ENCODE measurements at regions not wholly inside any gene's neighbourhood (a gene's known extent, or its start where the extent isn't known, plus 50 kb on each side); places are given as distances from the start of the nearest gene placed in this dataset.

DNA sequence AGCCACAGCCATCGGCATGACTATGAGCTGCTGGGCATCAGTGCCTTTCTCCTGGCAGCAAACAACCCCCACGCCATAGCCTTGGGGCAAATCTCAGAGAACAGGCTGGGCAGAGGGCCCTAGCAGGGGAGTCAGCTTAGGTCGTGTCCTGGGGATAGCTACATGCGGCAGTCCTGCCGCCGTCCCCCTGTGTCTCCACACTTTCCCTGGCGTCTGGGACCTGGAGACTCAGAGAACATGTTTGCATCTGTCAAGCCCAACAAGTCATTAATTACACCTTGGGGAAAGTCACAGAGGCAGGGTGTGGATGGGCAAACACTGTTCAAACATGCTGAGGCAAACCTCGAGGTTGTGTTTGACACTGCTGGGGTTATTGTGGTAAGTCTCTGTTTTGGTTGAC is 123.6 kb downstream of the C5orf15 start:
- 87% methylated on average over 8 of the region's 8 CpGs; no CpG with 5 or more reads in 1 of the 2 experiments for WGBS, 2 experiments (ENCODE audit: extremely low coverage in 1 of 2, insufficient coverage in 1 of 2, insufficient read length in 1 of 2, insufficient replicate concordance in 2 of 2, low coverage in 1 of 2, low lambda C conversion rate in 2 of 2, missing lambda C conversion rate in 1 of 2)
- no peaks in the 10 kb centered on the region for H3K4me1 ChIP-seq (replicated peaks in 1 of 4; ENCODE audit: control insufficient read depth in 3 of 4, insufficient read depth in 4 of 4, low read length in 3 of 4)
- H3K18ac ChIP-seq (ENCODE audit: extremely low read depth, low read length): no peak overlapping the region
- no peaks in the 10 kb centered on the region for H3K36me3 ChIP-seq (ENCODE audit: control insufficient read depth in 2 of 4, insufficient read depth in 4 of 4, low read length in 3 of 4)
- H3K9ac ChIP-seq (replicated peaks in 1 of 4; ENCODE audit: extremely low read depth in 1 of 4, low read depth in 3 of 4, low read length in 3 of 4): no peak overlapping the region
- H4K91ac ChIP-seq (replicated peaks; ENCODE audit: insufficient read length, low read length): no peak overlapping the region
- POLR2A ChIA-PET (ENCODE audit: partially characterized antibody): no interaction called here
- no peaks in the 10 kb centered on the region for H4K20me1 ChIP-seq (replicated peaks in 1 of 2; ENCODE audit: control insufficient read depth in 1 of 2, insufficient read depth in 2 of 2, low read length in 2 of 2)
- H4K8ac ChIP-seq (ENCODE audit: extremely low read depth, insufficient read depth, low read length): no peak overlapping the region
- FAIRE-seq (no peak), DNase-seq (ENCODE audit: low read depth in 1 of 2, low spot score in 2 of 2) (no peak)
- no peak overlapping the region for H2BK120ac ChIP-seq (replicated peaks; ENCODE audit: low read depth, low read length)
- no peak overlapping the region for H4K5ac ChIP-seq (ENCODE audit: insufficient read length, low read depth, low read length)
- H2BK12ac ChIP-seq (ENCODE audit: low read depth, low read length): no peak overlapping the region
- no peak overlapping the region for H2AFZ ChIP-seq (ENCODE audit: low read length)
- no peak overlapping the region for H2AK5ac ChIP-seq (ENCODE audit: low read depth, low read length)
- no peak overlapping the region for H3K23ac ChIP-seq (ENCODE audit: insufficient read length)
- CTCF ChIA-PET (ENCODE audit: partially characterized antibody): interaction anchor here (1.2 to 1.7 kb wide), 3 partner anchors 19 to 25 kb away, joined by 4 to 5 read pairs (median 4); no protein-coding TSS in a partner anchor
- no peaks in the 10 kb centered on the region for H3K9me3 ChIP-seq (ENCODE audit: insufficient read depth in 2 of 2, low read depth in 1 of 2, low read length in 1 of 2)
- H2BK15ac ChIP-seq (ENCODE audit: low read length): no peak overlapping the region
- no peaks in the 10 kb centered on the region for H3K23me2 ChIP-seq (ENCODE audit: low read depth, low read length)
- no peaks in the 10 kb centered on the region for H3K79me1 ChIP-seq (ENCODE audit: low read depth, low read length)
- H2BK20ac ChIP-seq (ENCODE audit: low read length): no peak overlapping the region
- no peak overlapping the region for H3K4me3 ChIP-seq (ENCODE audit: extremely low read depth in 1 of 4, insufficient read depth in 2 of 4, low read depth in 3 of 4, low read length in 4 of 4)
- no peaks in the 10 kb centered on the region for H3K79me2 ChIP-seq (ENCODE audit: control insufficient read depth in 1 of 2, insufficient read depth in 2 of 2, low read length in 2 of 2)
- no peak overlapping the region for H3K14ac ChIP-seq (ENCODE audit: insufficient read length)
- H2BK5ac ChIP-seq (ENCODE audit: low read depth, low read length): no peak overlapping the region
- no peak overlapping the region for H3K27ac ChIP-seq (ENCODE audit: low read depth, low read length)
- no peaks in the 10 kb centered on the region for H3K27me3 ChIP-seq (replicated peaks in 1 of 4; ENCODE audit: control insufficient read depth in 3 of 4, extremely low read depth in 1 of 4, insufficient read depth in 3 of 4, low read length in 3 of 4)
- H3K4ac ChIP-seq (replicated peaks; ENCODE audit: insufficient read length, low read depth, low read length): no peak overlapping the region
- H3K56ac ChIP-seq (replicated peaks; ENCODE audit: insufficient read length, low read depth, low read length): no peak overlapping the region
- H3K4me2 ChIP-seq (ENCODE audit: insufficient read depth in 1 of 2, low read depth in 2 of 2, low read length in 2 of 2): no peak overlapping the region
- TF ChIP-seq RFX5 (IDR thresholded peaks at IDR 0.05; ENCODE audit: borderline replicate concordance, low read depth, low read length): no peak
- no peak for TF ChIP-seq CBX8 (IDR thresholded peaks at IDR 0.05; ENCODE audit: borderline replicate concordance, low read depth, low read length)
- TF ChIP-seq MAFK (IDR thresholded peaks at IDR 0.05; ENCODE audit: low read depth, low read length): no peak
- no peak for TF ChIP-seq NRF1 (IDR thresholded peaks at IDR 0.05; ENCODE audit: low read depth, low read length)
- no peak for TF ChIP-seq CTBP2 (IDR thresholded peaks at IDR 0.05; ENCODE audit: borderline replicate concordance, insufficient read depth, insufficient read length, low read length)
- TF ChIP-seq RBBP5 (IDR thresholded peaks at IDR 0.05; ENCODE audit: borderline replicate concordance, low read depth, low read length): no peak
- TF ChIP-seq, protein P1, sequence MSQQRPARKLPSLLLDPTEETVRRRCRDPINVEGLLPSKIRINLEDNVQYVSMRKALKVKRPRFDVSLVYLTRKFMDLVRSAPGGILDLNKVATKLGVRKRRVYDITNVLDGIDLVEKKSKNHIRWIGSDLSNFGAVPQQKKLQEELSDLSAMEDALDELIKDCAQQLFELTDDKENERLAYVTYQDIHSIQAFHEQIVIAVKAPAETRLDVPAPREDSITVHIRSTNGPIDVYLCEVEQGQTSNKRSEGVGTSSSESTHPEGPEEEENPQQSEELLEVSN (IDR thresholded peaks at IDR 0.05): no peak
- no peak for TF ChIP-seq SP4 (IDR thresholded peaks at IDR 0.05; ENCODE audit: low read length)
- TF ChIP-seq SIRT6 (IDR thresholded peaks at IDR 0.05; ENCODE audit: low read length): no peak
- no peak for TF ChIP-seq BCL11A (IDR thresholded peaks at IDR 0.05; ENCODE audit: low read depth in 2 of 2, low read length in 2 of 2)
- TF ChIP-seq SIN3A (conservative IDR thresholded peaks at IDR 0.05 in 1 of 2, IDR thresholded peaks at IDR 0.05 in 1 of 2; ENCODE audit: low read depth in 1 of 2, low read length in 2 of 2): no peak
- TF ChIP-seq HDAC6 (IDR thresholded peaks at IDR 0.05; ENCODE audit: low read depth, low read length): no peak
- TF ChIP-seq GTF2F1 (IDR thresholded peaks at IDR 0.05; ENCODE audit: borderline replicate concordance, low read depth, low read length): no peak
- no peak for TF ChIP-seq SP2 (IDR thresholded peaks at IDR 0.05; ENCODE audit: low read length)
- TF ChIP-seq SP1 (IDR thresholded peaks at IDR 0.05; ENCODE audit: low read depth, low read length): no peak
